Suppressor macrophage (primary cell): ENCODE measurements at regions not wholly inside any gene's neighbourhood (a gene's known extent, or its start where the extent isn't known, plus 50 kb on each side); places are given as distances from the start of the nearest gene placed in this dataset.
"Not testable (repeated sequence)": the region's sequence is repeated elsewhere in the genome, so short reads cannot be mapped to it uniquely, and the experiment has no call there.

ENCODE experiments used
- DNase-seq, 4 experiments: peaks; one replicate each; pipeline ENCODE4 v3.0.0-alpha.2; 2020 to 2022

GRCh38 chr5:118552146-118552545 is 436.2 kb downstream of the DTWD2 start:
- DNase-seq, result no peak

DNA sequence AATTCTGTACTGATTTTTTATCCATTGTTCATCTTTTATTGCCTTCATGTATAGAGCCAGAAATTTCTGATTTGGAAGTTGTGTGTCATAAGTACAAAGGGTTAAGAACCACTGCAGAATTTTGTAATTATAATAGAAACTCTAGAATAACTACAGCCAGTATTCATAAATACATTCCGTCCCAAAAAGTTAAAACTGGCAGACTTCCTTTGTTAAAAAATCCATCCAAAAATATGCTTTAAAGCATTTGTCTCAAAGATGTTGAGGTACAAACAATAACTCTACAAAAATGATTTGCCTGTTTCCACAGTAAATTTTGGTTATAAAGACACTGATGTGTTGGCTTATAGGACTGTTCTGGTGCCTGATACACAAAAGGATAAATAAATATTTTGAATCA is 436.6 kb downstream of the DTWD2 start:
- DNase-seq, result no peak

GRCh38 chr5:118551031-118551430 is 437.3 kb downstream of the DTWD2 start:
- no peak for DNase-seq

DNA sequence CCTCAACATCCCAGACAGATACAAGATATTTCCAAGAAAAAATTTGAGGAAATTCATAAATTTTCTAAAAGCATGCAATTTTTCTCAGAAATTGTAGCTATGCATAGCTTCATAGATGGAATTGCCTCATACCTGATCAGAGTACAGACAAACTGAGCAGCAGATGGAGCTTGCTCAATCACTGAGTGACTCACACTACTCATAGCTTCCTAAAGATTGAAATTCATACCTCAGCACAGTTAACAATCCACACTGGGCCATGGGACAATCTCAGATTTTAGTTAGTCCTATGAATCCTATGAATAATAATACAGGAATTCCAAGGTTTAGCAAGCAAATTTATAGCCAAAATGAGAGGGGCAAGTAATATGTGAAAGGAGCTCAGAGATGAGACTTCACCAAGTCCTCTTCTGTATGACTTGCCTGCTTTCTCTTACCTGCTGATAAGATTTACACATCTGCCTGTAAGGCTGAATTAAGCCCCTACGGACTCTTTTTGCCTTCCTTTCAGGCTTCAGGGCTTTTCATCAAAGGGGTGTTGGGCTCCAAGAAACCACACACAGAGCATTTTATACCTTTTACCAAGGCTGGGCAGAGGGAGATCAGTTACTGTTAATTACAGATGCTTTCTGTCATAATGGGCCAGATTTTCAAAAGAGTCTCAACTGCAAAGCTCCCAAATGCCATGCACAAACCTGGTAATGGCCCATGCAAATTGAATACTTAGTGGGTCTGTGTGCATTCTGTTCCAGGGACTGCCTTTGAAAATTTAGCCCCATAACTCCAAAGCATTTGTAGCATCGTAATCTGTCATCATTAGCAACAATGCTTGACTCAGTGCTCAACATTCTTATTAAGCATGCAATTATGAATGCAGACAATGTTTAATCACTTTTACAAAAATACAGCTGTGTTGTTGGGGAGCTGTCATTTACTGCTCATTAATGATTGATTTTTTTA is 439.3 kb downstream of the DTWD2 start:
- peak in 3 of 4 experiments; percentile 2 to 16 (median 4) for DNase-seq

GRCh38 chr5:118545470-118545869 is 442.9 kb downstream of the DTWD2 start:
- no peak for DNase-seq

DNA sequence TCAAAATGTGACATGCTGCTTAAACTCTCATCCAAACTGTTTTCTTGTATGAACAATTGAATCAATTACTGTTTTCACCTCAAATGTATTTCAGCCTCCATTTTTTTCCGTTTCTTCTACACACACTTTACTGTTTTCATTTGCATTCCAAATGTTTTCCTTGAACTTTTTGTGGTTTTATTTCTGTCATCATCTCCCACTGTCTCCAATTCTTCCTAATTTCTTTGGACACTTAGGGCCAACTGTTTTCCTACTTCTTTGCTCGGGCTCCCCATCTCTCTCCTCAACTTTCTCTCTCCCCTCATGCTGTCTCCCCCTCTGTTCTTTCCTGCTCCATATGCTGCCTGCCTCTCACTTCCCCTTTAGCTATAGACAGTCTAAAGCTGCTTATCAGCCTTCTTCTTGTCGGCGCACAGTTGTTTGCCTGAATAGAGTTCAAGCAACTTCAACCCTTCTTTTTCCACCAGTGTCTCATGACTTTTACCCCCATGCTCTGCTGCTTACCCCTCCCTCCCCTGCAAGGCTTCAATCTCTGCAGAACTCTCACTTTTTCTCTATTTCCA is 443.4 kb downstream of the DTWD2 start:
- DNase-seq, result no peak

DNA sequence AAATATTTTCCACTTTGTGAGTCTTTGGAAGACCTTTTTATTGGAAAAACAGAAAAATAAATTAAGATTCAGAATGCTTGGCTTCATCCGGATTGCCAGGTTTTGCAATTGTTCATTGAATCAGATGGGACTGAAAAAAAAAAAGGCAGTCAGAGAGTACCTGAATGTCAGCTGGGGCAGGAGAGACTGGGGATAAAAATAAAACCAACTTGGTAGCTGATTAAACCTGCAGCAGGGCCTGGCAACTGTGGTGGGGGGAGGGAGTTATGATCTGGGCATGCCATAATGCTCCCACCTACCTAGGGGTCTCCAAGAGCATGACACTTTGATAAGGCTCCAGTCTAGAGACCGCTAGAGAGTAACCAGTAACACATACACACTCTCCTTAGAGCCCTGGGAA is 454.4 kb downstream of the DTWD2 start:
- DNase-seq, result no peak

GRCh38 chr5:118533156-118533555 is 455.2 kb downstream of the DTWD2 start:
- no peak for DNase-seq

GRCh38 chr5:118531276-118531675 is 457.1 kb downstream of the DTWD2 start:
- DNase-seq, result no peak

DNA sequence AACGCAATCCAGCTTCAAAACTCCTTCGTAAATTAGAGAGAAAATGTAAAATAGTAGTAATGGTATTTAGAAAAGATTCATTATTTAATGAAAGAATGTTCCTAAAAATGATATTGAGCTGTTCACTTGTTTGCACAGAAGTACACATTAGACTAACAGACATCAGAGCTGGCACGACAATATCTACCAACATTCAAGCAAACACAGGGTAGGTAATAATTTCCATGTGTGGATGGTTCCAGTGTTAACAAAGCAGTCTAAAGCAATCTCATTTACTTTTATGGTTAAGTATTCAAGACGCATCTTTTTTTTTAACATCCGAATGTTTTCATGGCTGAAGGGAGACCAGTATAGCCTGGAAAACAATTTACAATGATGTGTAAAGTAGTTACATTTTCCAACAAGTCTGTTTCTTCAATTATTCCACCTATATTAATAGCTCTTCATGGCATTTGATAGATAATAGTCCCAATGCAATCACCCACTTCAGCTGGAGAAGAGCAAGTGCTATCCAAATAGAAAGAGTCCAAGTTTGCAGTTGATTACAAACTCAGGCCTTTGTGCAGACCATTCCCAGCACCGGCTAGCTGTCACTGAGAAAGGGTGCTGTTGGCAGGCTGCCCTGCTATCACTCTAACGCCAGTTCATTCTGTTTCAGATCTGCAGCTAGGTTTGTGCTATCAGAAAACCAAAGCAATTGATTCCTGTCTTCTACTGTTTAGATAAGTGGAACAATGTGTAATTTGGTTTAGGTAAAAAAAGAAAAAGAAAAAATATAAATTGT is 458.8 kb downstream of the DTWD2 start:
- no peak for DNase-seq

- no peak for DNase-seq
Observed at GRCh38 chr5:118522626-118523025, 465.7 kb downstream of the DTWD2 start.

DNA sequence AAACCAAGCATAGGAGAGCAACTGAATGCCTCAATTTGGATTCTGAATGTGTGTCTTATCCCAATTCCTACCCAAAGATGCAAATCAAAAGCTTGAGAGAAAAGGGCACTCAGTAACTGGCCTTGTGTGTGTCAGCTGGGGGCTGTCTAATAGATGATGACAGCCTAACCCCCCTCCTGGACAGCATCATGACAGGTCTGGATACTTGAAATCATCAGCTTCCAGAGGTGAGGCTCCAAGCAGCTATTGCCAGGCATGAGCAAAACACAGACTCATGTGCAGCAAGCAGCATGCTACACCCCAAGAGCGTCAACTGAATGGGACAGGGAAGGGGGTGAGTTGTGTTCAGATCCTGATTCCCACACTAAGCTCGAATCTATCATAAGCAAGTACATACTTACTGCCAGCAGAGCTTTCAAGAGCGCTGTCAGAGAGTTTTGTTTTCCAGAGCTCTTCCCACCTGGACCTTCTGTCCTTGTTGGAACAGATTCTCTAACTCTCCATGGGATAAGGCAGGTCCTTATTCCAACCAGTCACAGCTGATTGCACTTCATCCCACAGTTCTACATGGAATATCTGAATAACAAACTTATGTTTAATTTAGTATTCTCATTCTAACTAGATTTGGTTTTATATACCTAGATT is 467.5 kb downstream of the DTWD2 start:
- DNase-seq, result no peak

DNA sequence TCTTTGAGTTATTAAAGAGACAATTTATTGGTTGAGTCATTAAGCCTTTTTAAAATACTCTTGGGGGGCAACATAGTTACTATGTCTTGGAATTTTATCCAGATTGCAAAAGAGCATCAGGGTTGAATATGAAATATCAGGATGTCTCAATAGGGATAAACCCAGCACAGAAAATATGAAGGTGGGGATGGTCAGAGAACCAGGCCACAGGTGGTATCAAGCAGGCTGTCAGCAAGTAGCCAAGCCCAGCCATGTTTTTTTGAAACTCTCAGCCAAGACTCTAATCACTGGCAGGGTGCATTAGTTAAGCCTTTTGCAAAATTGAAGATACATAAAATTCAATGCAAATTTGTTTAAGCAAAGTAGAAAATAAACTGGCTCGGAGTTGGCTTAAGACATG is 468.9 kb downstream of the DTWD2 start:
- no peak for DNase-seq

DNA sequence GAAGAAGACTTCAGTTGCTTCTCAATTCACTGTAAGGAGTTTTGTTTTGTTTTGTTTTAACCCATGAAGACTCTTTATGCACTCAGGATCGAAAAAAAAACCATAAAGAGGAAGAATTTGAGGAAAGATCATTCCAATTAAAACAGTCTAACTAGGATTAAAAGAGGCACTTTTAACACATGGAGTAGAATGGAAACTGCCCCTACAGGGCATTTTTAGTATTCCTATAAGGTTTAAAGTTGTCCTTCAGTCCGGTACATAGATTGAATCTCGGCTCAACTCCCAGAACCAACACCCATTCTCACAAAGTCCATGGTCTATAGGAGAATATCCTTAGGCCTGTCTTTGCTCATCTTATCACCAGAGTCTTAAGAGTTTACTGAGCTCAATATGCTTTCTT is 469.6 kb downstream of the DTWD2 start:
- no peak for DNase-seq

DNA sequence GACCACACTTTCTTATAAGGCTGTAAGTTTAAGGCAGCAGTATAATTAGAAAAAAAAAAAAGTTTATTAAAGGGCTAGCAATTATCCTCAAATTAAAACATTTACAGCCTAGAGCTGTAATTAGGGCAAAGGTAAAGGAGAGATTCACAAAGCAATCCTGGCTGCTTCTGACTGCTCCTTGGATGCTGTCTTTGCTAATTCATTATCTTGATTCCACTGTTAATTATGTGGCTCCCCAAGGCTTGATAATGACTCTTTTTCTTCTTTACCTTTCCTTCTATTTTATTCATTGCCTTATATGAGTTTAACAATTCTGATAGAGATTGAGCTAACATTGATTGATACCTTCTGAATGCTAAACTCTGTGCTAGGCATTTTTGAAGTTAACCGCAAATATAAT is 476.5 kb downstream of the DTWD2 start:
- DNase-seq, result no peak

DNA sequence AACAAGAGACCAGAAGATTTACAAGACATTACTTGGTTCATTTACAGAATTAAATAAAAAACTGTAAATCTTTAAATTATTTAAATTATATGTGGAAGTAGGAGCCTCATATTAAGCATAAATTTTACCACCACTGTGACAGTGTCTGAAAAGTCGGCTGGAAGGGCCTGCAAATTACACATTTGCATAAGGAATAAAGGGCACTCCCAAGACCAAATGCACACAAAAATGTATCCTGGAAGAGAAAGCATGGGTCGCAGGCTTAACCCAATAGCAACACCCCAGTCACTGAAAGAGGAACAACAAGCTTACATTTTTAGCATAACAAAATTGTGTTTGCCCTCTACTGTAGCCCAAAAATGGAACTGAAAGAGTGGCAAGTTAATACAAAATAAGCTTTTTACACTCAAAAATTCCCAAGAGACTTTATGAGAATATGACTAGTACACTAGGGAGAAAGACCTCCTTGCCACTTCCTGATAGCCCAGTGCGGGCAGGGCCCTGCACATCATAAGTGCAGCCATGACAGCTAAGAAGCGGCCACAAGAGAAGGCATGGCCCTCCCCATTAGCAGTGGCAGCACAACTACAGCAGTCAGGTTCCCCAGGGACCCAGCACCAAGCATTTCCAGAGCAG is 482.0 kb downstream of the DTWD2 start:
- DNase-seq, result no peak

DNA sequence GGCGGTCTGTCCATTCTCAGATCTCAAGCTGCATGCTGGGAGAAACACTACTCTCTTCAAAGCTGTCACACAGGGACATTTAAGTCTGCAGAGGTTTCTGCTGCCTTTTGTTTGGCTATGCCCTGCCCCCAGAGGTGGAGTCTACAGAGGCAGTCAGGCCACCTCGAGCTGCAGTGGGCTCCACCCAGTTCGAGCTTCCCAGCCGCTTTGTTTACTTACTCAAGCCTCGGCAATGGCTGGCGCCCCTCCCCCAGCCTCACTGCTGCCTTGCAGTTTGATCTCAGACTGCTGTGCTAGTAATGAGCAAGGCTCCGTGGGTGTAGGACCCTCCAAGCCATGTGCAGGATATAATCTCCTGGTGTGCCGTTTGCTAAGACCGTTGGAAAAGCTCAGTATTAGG is 486.1 kb downstream of the DTWD2 start:
- not testable (repeated sequence) for DNase-seq

DNA sequence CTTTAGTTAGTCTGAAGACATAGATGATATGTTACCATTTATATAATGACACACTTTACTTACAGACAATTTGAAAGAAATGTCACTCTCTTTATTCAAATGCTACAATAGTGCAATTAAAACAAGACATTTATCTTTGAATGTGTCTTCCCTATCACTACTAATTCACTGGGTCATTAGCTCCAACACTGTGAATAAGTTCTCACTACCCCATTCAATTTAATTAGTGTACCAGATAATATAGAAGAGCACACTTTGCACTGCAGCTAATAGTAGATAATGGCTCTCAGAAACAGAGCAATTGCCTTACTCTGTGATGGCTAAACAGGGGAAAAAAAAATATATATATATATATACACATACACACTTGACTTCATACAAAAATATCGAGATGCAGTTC is 497.0 kb downstream of the DTWD2 start:
- no peak for DNase-seq

DNA sequence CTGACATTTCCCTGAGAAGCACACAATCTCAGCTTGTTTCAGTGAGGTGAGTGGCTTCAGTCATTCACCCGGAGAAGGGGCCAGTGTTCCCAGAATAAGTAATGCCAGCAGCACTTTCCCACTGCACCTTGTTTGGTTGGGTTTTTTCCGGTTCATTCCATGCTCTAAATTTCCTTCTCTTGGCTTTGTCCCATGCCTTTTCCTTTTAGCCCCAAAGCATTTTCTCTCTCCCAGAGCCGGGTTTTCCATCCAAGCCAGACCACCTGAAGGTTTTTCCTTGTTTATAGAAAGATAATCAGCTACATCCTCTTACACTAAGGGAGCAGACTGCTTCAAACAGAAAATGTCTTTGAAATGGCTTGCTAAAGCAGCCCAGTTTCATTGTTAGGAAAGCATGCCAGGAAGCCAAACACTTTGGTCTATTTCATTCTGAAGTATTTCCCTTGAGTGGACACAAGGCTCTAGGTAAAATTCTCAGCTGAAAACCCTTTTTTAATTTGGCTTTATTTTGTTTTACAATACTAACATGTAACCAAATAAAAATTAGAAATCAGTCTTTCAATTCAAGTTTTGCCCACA is 501.6 kb downstream of the DTWD2 start:
- no peak for DNase-seq

DNA sequence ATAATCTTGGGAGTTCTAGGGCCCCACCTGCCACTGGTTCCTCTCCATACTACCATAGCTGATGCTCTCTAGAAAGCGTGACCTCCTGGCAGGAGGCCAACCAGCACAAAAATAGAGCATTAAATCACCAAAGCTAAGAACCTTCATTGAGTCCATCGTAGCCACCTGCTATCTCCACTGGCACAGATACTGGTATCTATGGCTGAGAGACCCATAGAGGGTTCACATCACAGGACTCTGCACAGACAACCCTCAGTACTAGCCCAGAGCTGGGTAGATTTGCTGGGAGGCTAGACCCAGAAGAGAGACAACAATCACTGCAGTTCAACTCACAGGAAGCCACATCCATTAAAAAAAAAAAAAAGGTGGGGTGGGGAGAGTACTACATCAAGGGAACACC is 509.1 kb downstream of the DTWD2 start:
- no peak for DNase-seq

DNA sequence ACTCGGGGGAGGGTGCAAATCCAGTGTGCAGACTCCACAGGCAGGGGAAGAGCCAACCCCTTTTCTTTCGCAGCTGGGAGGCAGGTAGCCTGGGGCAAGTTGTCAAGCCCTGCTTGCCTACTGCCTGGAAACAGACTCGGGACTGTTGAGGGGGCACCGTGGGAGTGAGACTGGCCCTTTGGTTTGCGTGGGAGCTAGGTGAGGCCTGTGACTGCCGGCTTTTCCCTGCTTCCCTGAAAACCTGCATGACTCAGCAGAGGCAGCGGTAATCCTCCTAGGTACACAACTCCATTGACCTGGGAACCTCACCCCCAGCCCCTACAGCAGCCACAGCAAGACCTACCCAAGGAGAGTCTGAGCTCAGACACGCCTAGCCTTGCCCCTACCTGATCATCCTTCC is 509.5 kb downstream of the DTWD2 start:
- DNase-seq, result no peak

DNA sequence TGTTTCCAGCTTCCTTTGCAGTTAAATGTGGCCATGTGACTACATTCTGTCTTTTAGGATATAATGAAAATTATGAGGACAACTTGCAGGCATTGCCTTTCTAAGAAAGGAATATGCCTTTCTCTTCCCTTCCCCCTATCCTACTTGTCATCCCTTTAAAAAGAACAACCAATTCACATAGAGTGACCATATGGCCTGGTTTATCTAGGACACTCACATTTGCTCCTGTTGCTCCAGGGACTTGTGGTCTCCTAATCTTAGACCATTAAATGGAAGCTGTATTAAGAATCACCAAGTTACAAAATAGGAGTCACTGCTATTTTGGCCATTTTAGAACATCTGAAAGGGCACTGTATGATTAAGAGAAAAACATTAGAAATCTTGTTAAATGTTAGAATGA is 520.3 kb downstream of the DTWD2 start:
- DNase-seq, result no peak
